Lung (tissue), 11 donors: ENCODE measurements at regions not wholly inside any gene's neighbourhood (a gene's known extent, or its start where the extent isn't known, plus 50 kb on each side); places are given as distances from the start of the nearest gene placed in this dataset.

Experiments used
- ATAC-seq: fragments of 200-7000 bp; cut with Tn5 transposase; one replicate; pipeline ENCODE4 v1.9.1; 2020; ENCODE audit warnings: moderate number of reproducible peaks; ENCODE audit not compliant: insufficient read depth, low FRiP score
- DNase-seq, 3 donors: peaks; one replicate each; pipeline ENCODE4 v3.0.0-alpha.2; 2013 to 2017
- H3K27ac ChIP-seq, 2 donors: one replicate each; pipeline ENCODE4 v1.5.1; 2013; ENCODE audit warnings: mild to moderate bottlenecking in 2 of 2, moderate library complexity in 2 of 2, control low read depth in 1 of 2, inconsistent platforms in 1 of 2, low read depth in 1 of 2, low read length in 1 of 2
- H3K27me3 ChIP-seq, 3 donors: one replicate each; pipeline ENCODE4 v1.5.1; 2013; ENCODE audit warnings: low read length in 2 of 3; ENCODE audit not compliant: control insufficient read depth in 3 of 3, insufficient read depth in 3 of 3
- H3K36me3 ChIP-seq, 4 donors: one replicate each; pipeline ENCODE4 v1.5.1; 2013; ENCODE audit warnings: low read length in 4 of 4, mild to moderate bottlenecking in 1 of 4, moderate library complexity in 1 of 4; ENCODE audit not compliant: control insufficient read depth in 4 of 4, insufficient read depth in 4 of 4
- H3K4me1 ChIP-seq, 5 donors: one replicate each; pipeline ENCODE4 v1.5.1; 2013; ENCODE audit warnings: low read length in 5 of 5, mild to moderate bottlenecking in 2 of 5, moderate library complexity in 1 of 5; ENCODE audit not compliant: control insufficient read depth in 5 of 5, insufficient read depth in 5 of 5
- H3K4me3 ChIP-seq: one replicate; pipeline ENCODE4 v1.5.1; 2013; ENCODE audit warnings: mild to moderate bottlenecking, control low read depth, moderate library complexity
- H3K9ac ChIP-seq, 2 donors: one replicate each; pipeline ENCODE4 v1.5.1; 2013; ENCODE audit warnings: low read length in 2 of 2, control low read depth in 1 of 2; ENCODE audit not compliant: insufficient read depth in 1 of 2
- H3K9me3 ChIP-seq, 4 donors: one replicate each; pipeline ENCODE4 v1.5.1; 2013; ENCODE audit warnings: low read length in 3 of 4, mild to moderate bottlenecking in 1 of 4, moderate library complexity in 1 of 4; ENCODE audit not compliant: control insufficient read depth in 4 of 4, insufficient read depth in 3 of 4
- CTCF ChIP-seq: IDR thresholded peaks from 2 replicates; pipeline ENCODE4 v1.5.1; 2012; ENCODE audit warnings: mild to moderate bottlenecking; ENCODE audit errors: control extremely low read depth, extremely low read depth
- whole genome bisulfite sequencing, 2 donors: extraction: QIAGEN DNeasy Blood & Tissue Kit; methylation state at CpG; one replicate each; pipeline ENCODE4 v1.1.7; 2013; 5-methylcytosine and 5-hydroxymethylcytosine counted together
- donor health status: control.
- donor health status: control.
- donor health status: Bipolar disorder and iron deficiency.
- donor health status: healthy.
- donor health status: DM: yes; HTN: yes; CAD: no.

GRCh38 chr18:64419156-64419555 lies 270.3 kb upstream of the LINC00305 start:
- H3K4me1 ChIP-seq: no peaks in the 10 kb centered on the region

GRCh38 chr18:64416990-64417389 lies 268.1 kb upstream of the LINC00305 start:
- Histone ChIP-seq H3K9ac (no peak overlapping the region), H3K4me1 (no peaks in the 10 kb centered on the region), H3K36me3 (no peaks in the 10 kb centered on the region), H3K27ac (no peak overlapping the region), H3K4me3 (no peak overlapping the region), H3K9me3 (no peaks in the 10 kb centered on the region), H3K27me3 (no peaks in the 10 kb centered on the region)
- no peak for TF ChIP-seq CTCF
- 64 to 93% methylated on average over 1 of the region's 1 CpG for WGBS, 2 donors
- DNase-seq: no peak
- ATAC-seq: no peak

More at GRCh38 chr18:64419156-64419555, 270.3 kb upstream of the LINC00305 start:
- ATAC-seq: no peak
- H3K9ac ChIP-seq: no peak overlapping the region
- no peaks in the 10 kb centered on the region for H3K27me3 ChIP-seq
- no peaks in the 10 kb centered on the region for H3K36me3 ChIP-seq
- no peak for DNase-seq
- H3K4me3 ChIP-seq: no peak overlapping the region
- no peak overlapping the region for H3K27ac ChIP-seq
- peaks cover 0 to under 1% (median 0%) of the 10 kb centered on the region in 4 donors for H3K9me3 ChIP-seq
- 55 to 86% methylated on average over 2 of the region's 2 CpGs for WGBS, 2 donors
- TF ChIP-seq CTCF: no peak

GRCh38 chr18:64415218-64415617 lies 266.3 kb upstream of the LINC00305 start:
- Histone ChIP-seq H3K4me3 (no peak overlapping the region), H3K4me1 (no peaks in the 10 kb centered on the region), H3K9me3 (no peaks in the 10 kb centered on the region), H3K27me3 (no peaks in the 10 kb centered on the region), H3K9ac (no peak overlapping the region), H3K36me3 (no peaks in the 10 kb centered on the region), H3K27ac (no peak overlapping the region)
- 83 to 84% methylated on average over 2 of the region's 2 CpGs for WGBS, 2 donors
- ATAC-seq: no peak
- DNase-seq: no peak
- TF ChIP-seq CTCF: no peak

GRCh38 chr18:64410685-64411084 lies 261.8 kb upstream of the LINC00305 start:
- 52 to 67% methylated on average over 6 of the region's 6 CpGs for WGBS, 2 donors
- H3K4me1 ChIP-seq: no peaks in the 10 kb centered on the region
- TF ChIP-seq CTCF: no peak

More at GRCh38 chr18:64410685-64411084, 261.8 kb upstream of the LINC00305 start:
- DNase-seq (no peak), ATAC-seq (no peak)
- H3K36me3 ChIP-seq: no peaks in the 10 kb centered on the region
- H3K9ac ChIP-seq: no peak overlapping the region
- H3K9me3 ChIP-seq: no peaks in the 10 kb centered on the region
- no peak overlapping the region for H3K27ac ChIP-seq
- no peak overlapping the region for H3K4me3 ChIP-seq
- no peaks in the 10 kb centered on the region for H3K27me3 ChIP-seq
